PC-3 (cell line): ENCODE measurements at regions not wholly inside any gene's neighbourhood (a gene's known extent, or its start where the extent isn't known, plus 50 kb on each side); places are given as distances from the start of the nearest gene placed in this dataset.
A peak's percentile ranks its signal among the peaks of the same experiment; 100 is the strongest.

Experiments
- ATAC-seq: fragments of 200-7000 bp; cut with Tn5 transposase; 2 replicates; pipeline ENCODE4 v1.9.1; 2020; ENCODE audit warnings: mild to moderate bottlenecking, moderate library complexity
- BruUV-seq: library from RNA; stranded (reverse); fragments of 400-500 nt; replicated peaks from 2 replicates; lab custom pipeline; 2021; lab: Mats Ljungman, UMichigan
- CTCF ChIA-PET: fragments of 300-600 bp; sonication (Branson Sonifier 250); formaldehyde crosslinking; loops from one replicate; lab custom pipeline; 2022; ENCODE audit warnings: antibody characterized with exemption; lab: Charles Lee
- POLR2A ChIA-PET: fragments of 300-600 bp; sonication (Branson Sonifier 250); formaldehyde crosslinking; loops from one replicate; lab custom pipeline; 2022; ENCODE audit warnings: antibody characterized with exemption; ENCODE audit not compliant: unreplicated experiment; lab: Charles Lee
- DNase-seq: peaks from one replicate; pipeline ENCODE4 v3.0.0-alpha.2; 2015
- H2AFZ ChIP-seq: fragments of 300-600 bp; sonication (generic); 2 replicates; pipeline ENCODE4 v1.6.0; 2016; ENCODE audit warnings: antibody characterized with exemption, low read length
- H3F3A ChIP-seq: fragments of 300-600 bp; sonication (generic); one replicate; pipeline ENCODE4 v1.6.0; 2017; ENCODE audit warnings: antibody characterized with exemption, low read length, control low read depth, mild to moderate bottlenecking; ENCODE audit not compliant: unreplicated experiment
- H3K27ac ChIP-seq: fragments of 300-600 bp; sonication (generic); 2 replicates; pipeline ENCODE4 v1.5.1; 2016; ENCODE audit warnings: mild to moderate bottlenecking, low read length
- H3K27me3 ChIP-seq: fragments of 300-600 bp; sonication (generic); 2 replicates; pipeline ENCODE4 v1.6.1; 2016; ENCODE audit warnings: low read length, mixed read lengths
- H3K36me3 ChIP-seq: fragments of 300-600 bp; sonication (generic); 2 replicates; pipeline ENCODE4 v1.6.1; 2016; ENCODE audit warnings: low read depth, mixed run types, low read length, mixed read lengths
- H3K4me1 ChIP-seq: fragments of 300-600 bp; sonication (generic); 2 replicates; pipeline ENCODE4 v1.5.1; 2016; ENCODE audit warnings: low read length; ENCODE audit not compliant: insufficient read depth
- H3K4me2 ChIP-seq: fragments of 300-600 bp; sonication (generic); 2 replicates; pipeline ENCODE4 v1.6.0; 2016; ENCODE audit warnings: low read length
- H3K4me3 ChIP-seq: fragments of 300-600 bp; sonication (generic); 2 replicates; pipeline ENCODE4 v1.5.1; 2016; ENCODE audit warnings: mild to moderate bottlenecking, low read length, mixed read lengths
- H3K79me2 ChIP-seq: fragments of 300-600 bp; sonication (generic); 2 replicates; pipeline ENCODE4 v1.6.1; 2017; ENCODE audit warnings: low read length, mixed read lengths
- H3K9ac ChIP-seq: fragments of 300-600 bp; sonication (generic); 2 replicates; pipeline ENCODE4 v1.6.0; 2016; ENCODE audit warnings: mild to moderate bottlenecking, low read length
- H3K9me2 ChIP-seq: fragments of 300-600 bp; sonication (generic); replicated peaks from 2 replicates; pipeline ENCODE4 v1.6.1; 2016; ENCODE audit warnings: mixed run types, low read length, mixed read lengths
- H3K9me3 ChIP-seq: fragments of 300-600 bp; sonication (generic); 2 replicates; pipeline ENCODE4 v1.6.1; 2016; ENCODE audit warnings: low read length, mixed read lengths
- H4K20me1 ChIP-seq: fragments of 300-600 bp; sonication (generic); 2 replicates; pipeline ENCODE4 v1.6.1; 2016; ENCODE audit warnings: low read length, mixed read lengths
- EZH2 ChIP-seq: fragments of 300-600 bp; sonication (generic); IDR thresholded peaks from one replicate; pipeline ENCODE4 v1.6.1; 2017; ENCODE audit warnings: antibody characterized with exemption, mild to moderate bottlenecking, low read length; ENCODE audit not compliant: unreplicated experiment
- EZH2phosphoT487 ChIP-seq: fragments of 300-600 bp; sonication (generic); IDR thresholded peaks from 2 replicates; pipeline ENCODE4 v1.6.1; 2018; ENCODE audit warnings: mild to moderate bottlenecking, antibody characterized with exemption, low read length, borderline replicate concordance
- intact Hi-C: fragments of 100-400 bp; cut with micrococcal nuclease; formaldehyde crosslinking; loops from 2 replicates; pipeline ENCODE4 v1.9.0; 2023
- TF ChIP-seq, protein P1 (sequence below): fragments of 300-600 bp; sonication (generic); conservative IDR thresholded peaks from 2 replicates; pipeline ENCODE4 v1.5.1; 2017; ENCODE audit warnings: antibody characterized with exemption, low read depth, mild to moderate bottlenecking, low read length

DNA sequence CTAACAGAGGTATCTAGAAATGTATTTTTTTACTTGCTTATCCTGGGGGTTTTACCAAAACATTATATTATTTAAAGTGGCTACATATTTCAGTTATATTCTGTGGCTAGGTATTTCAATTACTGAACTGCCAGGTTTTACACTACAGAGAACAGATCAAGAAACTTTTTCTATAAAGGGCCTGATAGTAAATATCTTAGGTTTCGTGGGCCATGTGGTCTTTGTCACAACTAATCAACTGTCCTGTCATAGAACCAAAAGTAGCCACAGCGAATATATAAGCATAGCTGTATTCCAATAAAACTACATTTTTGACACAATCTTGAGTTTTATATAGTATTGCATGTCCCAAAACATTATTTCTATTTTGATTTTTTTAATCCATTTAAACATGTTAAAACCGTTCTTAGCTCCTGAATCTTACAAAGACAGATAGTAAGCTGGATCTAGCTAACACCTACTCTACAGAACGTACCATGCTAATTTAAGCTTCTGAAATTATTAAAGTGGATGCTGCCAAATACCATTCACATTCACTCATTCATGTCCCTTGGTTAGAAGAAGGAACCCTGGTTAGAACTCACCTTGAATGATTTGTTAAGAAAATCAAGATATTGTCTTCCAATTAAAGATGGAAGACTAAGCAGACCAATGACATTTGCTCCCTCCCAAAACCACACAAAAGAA lies 118.2 kb upstream of the TGFBR2 start:
- ATAC-seq (no peak), DNase-seq (no peak)
- ChIA-PET POLR2A (no interaction called here), CTCF (no interaction called here)
- H3K27ac ChIP-seq: no peak overlapping the region
- no TSS peak for BruUV-seq
- H3K4me3 ChIP-seq: no peak overlapping the region
- no peaks in the 10 kb centered on the region for H3K4me1 ChIP-seq
- no peaks in the 10 kb centered on the region for H4K20me1 ChIP-seq
- intact Hi-C loops: no loop called here
- no peak for TF ChIP-seq EZH2phosphoT487
- TF ChIP-seq, protein P1, sequence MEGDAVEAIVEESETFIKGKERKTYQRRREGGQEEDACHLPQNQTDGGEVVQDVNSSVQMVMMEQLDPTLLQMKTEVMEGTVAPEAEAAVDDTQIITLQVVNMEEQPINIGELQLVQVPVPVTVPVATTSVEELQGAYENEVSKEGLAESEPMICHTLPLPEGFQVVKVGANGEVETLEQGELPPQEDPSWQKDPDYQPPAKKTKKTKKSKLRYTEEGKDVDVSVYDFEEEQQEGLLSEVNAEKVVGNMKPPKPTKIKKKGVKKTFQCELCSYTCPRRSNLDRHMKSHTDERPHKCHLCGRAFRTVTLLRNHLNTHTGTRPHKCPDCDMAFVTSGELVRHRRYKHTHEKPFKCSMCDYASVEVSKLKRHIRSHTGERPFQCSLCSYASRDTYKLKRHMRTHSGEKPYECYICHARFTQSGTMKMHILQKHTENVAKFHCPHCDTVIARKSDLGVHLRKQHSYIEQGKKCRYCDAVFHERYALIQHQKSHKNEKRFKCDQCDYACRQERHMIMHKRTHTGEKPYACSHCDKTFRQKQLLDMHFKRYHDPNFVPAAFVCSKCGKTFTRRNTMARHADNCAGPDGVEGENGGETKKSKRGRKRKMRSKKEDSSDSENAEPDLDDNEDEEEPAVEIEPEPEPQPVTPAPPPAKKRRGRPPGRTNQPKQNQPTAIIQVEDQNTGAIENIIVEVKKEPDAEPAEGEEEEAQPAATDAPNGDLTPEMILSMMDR: no peak
- no peak for TF ChIP-seq EZH2
- no peak overlapping the region for H3K9ac ChIP-seq
- H3K79me2 ChIP-seq: no peaks in the 10 kb centered on the region
- peaks cover 3% of the 10 kb centered on the region; the same call in 1 of the 2 replicates for H3K9me3 ChIP-seq
- H3F3A ChIP-seq: no peaks in the 10 kb centered on the region
- H3K36me3 ChIP-seq: no peaks in the 10 kb centered on the region
- H3K27me3 ChIP-seq: no peaks in the 10 kb centered on the region
- no peak overlapping the region for H3K4me2 ChIP-seq
- H2AFZ ChIP-seq: no peak overlapping the region
- H3K9me2 ChIP-seq: no peaks in the 10 kb centered on the region

DNA sequence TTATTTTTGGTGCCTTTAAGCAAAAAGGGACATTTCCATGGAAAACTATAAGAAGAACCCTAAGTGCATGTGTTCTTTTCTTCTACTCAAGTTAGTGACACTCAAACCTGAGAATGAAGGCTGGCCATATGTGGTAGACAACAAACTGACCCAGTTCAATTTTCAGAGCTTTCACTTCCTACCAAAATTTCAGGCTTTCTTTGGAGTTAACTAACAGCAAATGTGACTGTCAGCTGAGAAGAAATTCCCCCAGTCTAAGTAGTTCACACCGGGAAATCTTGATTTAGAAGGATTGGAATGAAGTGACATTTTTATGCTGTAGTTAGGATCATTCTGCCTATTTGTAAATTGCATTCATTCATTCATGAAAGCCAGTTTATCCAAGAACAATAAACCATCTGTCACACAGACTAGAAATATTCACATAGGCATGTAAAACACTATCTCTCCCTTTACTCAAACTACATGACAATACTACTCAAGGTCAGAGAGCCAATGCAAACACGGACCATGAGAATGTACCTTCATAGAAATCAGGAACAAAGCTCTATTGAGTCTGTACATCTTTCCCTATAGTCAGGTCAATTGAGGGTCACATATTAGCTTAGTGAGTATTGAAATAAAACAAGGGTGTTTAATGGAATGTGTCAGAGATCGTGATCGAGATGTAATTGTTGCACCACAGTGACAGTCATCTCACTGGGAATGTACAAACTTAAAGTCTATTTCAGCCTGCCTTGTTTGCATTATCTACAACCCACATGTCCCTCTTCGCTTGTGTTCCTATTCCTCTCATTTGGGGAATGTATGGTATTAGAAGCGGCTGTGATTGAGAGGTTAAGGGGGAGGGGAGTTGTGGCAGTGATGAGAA lies 113.8 kb upstream of the TGFBR2 start:
- ATAC-seq: no peak
- BruUV-seq: no TSS peak
- no peak overlapping the region for H3K4me2 ChIP-seq

More for the DNA sequence above, 113.8 kb upstream of the TGFBR2 start:
- Histone ChIP-seq H3K27me3 (no peaks in the 10 kb centered on the region), H3K79me2 (no peaks in the 10 kb centered on the region), H3K9me2 (no peaks in the 10 kb centered on the region), H3K4me1 (peaks cover 18% of the 10 kb centered on the region; the same call in 1 of the 2 replicates), H3K27ac (no peak overlapping the region), H3K4me3 (no peak overlapping the region), H3K9ac (no peak overlapping the region), H3K9me3 (peaks cover 3% of the 10 kb centered on the region; the same call in 1 of the 2 replicates), H3F3A (no peaks in the 10 kb centered on the region), H2AFZ (no peak overlapping the region), H3K36me3 (no peaks in the 10 kb centered on the region), H4K20me1 (no peaks in the 10 kb centered on the region)
- TF ChIP-seq EZH2phosphoT487 (no peak), EZH2 (no peak)
- TF ChIP-seq, protein P1: no peak
- DNase-seq: peak; percentile 21
- ChIA-PET POLR2A (no interaction called here), CTCF (no interaction called here)
- intact Hi-C loops: no loop called here
